Stomach (tissue), 4 donors: ENCODE measurements at regions not wholly inside any gene's neighbourhood (a gene's known extent, or its start where the extent isn't known, plus 50 kb on each side); places are given as distances from the start of the nearest gene placed in this dataset.

ENCODE experiments used
- CTCF ChIP-seq, 7 experiments: fragments of 450-650 bp in 4 of 7; fragments of 200-600 bp in 3 of 7; sonication (generic) in 3 of 7; IDR thresholded peaks; one replicate each; pipeline ENCODE4 v1.5.1; 2016 to 2019; ENCODE audit warnings: antibody characterized with exemption in 7 of 7, control low read depth in 2 of 7, mild to moderate bottlenecking in 1 of 7
- EP300 ChIP-seq: sonication (generic); formaldehyde crosslinking; IDR thresholded peaks from one replicate; pipeline ENCODE4 v1.6.1; 2017; ENCODE audit warnings: antibody characterized with exemption
- POLR2A ChIP-seq, 4 donors: fragments of 450-650 bp; IDR thresholded peaks; one replicate each; pipeline ENCODE4 v1.6.1; 2016; ENCODE audit warnings: antibody characterized with exemption in 4 of 4, control low read depth in 2 of 4, mild to moderate bottlenecking in 1 of 4, moderate library complexity in 1 of 4
- POLR2AphosphoS5 ChIP-seq, 3 donors: sonication (generic); formaldehyde crosslinking; IDR thresholded peaks; one replicate each; pipeline ENCODE4 v1.6.1; 2016; ENCODE audit warnings: antibody characterized with exemption in 3 of 3

GRCh38 chr21:13827201-13827600 lies 217.6 kb downstream of the POTED start:
- TF ChIP-seq CTCF (IDR thresholded peaks at IDR 0.05) (no peak), POLR2A (IDR thresholded peaks at IDR 0.05) (no peak), EP300 (no peak), POLR2AphosphoS5 (IDR thresholded peaks at IDR 0.05) (no peak)
